H1 (cell line): ENCODE measurements at regions not wholly inside any gene's neighbourhood (a gene's known extent, or its start where the extent isn't known, plus 50 kb on each side); places are given as distances from the start of the nearest gene placed in this dataset.

Experiments used
- CTCF ChIA-PET: fragments of 300-600 bp; sonication (Branson Sonifier 250); formaldehyde crosslinking; loops from one replicate; lab custom pipeline; 2021; ENCODE audit not compliant: partially characterized antibody; lab: Charles Lee
- POLR2A ChIA-PET: fragments of 300-600 bp; sonication (Branson Sonifier 250); formaldehyde crosslinking; loops from one replicate; lab custom pipeline; 2021; ENCODE audit warnings: inconsistent platforms; ENCODE audit not compliant: partially characterized antibody; lab: Charles Lee
- DNase-seq, 2 experiments: peaks; one replicate each; pipeline versions ENCODE4 v3.0.0 to v3.0.0-alpha.2; 2010 to 2022; ENCODE audit warnings: low spot score in 2 of 2, low read depth in 1 of 2, mixed read lengths in 1 of 2
- FAIRE-seq: peaks from 2 replicates; lab custom pipeline; 2011; peaks lifted over from hg19 to GRCh38; lab: Jason Lieb, UNC
- H2AFZ ChIP-seq: 2 replicates; pipeline ENCODE4 v1.8.1; 2012; ENCODE audit warnings: low read length, inconsistent platforms
- H2AK5ac ChIP-seq: 2 replicates; pipeline ENCODE4 v1.6.1; 2013; ENCODE audit warnings: low read depth, low read length
- H2BK120ac ChIP-seq: replicated peaks from 2 replicates; pipeline ENCODE3; 2013; ENCODE audit warnings: low read depth, low read length, inconsistent platforms
- H2BK12ac ChIP-seq: 2 replicates; pipeline ENCODE4 v1.6.1; 2013; ENCODE audit warnings: low read depth, low read length
- H2BK15ac ChIP-seq: 2 replicates; pipeline ENCODE4 v1.6.1; 2013; ENCODE audit warnings: low read length
- H2BK20ac ChIP-seq: 2 replicates; pipeline ENCODE4 v1.6.1; 2013; ENCODE audit warnings: low read length
- H2BK5ac ChIP-seq: 2 replicates; pipeline ENCODE4 v1.6.1; 2013; ENCODE audit warnings: low read depth, low read length
- H3K14ac ChIP-seq: 2 replicates; pipeline ENCODE4 v1.6.1; 2013; ENCODE audit warnings: inconsistent platforms; ENCODE audit not compliant: insufficient read length
- H3K18ac ChIP-seq: 2 replicates; pipeline ENCODE4 v1.6.1; 2013; ENCODE audit warnings: low read length; ENCODE audit errors: extremely low read depth
- H3K23ac ChIP-seq: 2 replicates; pipeline ENCODE4 v1.6.1; 2013; ENCODE audit warnings: inconsistent platforms; ENCODE audit not compliant: insufficient read length
- H3K23me2 ChIP-seq: 2 replicates; pipeline ENCODE4 v1.6.1; 2013; ENCODE audit warnings: low read depth, low read length
- H3K27ac ChIP-seq: 2 replicates; pipeline ENCODE4 v1.6.1; 2011; ENCODE audit warnings: low read depth, low read length, inconsistent platforms
- H3K27me3 ChIP-seq, 4 experiments: replicated peaks in 1 of 4; 1 replicate in 1 of 4; 2 replicates in 3 of 4; pipeline versions ENCODE4 v1.6.1 to v1.8.1; 2011 to 2013; ENCODE audit warnings: low read length in 3 of 4, mild to moderate bottlenecking in 3 of 4, inconsistent platforms in 2 of 4, mixed read lengths in 2 of 4, moderate library complexity in 1 of 4; ENCODE audit not compliant: control insufficient read depth in 3 of 4, insufficient read depth in 3 of 4; ENCODE audit errors: extremely low read depth in 1 of 4
- H3K36me3 ChIP-seq, 4 experiments: 2 replicates each; pipeline versions ENCODE4 v1.6.1 to v1.8.1; 2011 to 2013; ENCODE audit warnings: mild to moderate bottlenecking in 4 of 4, low read length in 3 of 4, moderate library complexity in 2 of 4, control low read depth in 1 of 4, inconsistent platforms in 1 of 4; ENCODE audit not compliant: insufficient read depth in 4 of 4, control insufficient read depth in 2 of 4
- H3K4ac ChIP-seq: replicated peaks from 2 replicates; pipeline ENCODE3; 2013; ENCODE audit warnings: low read length, low read depth, mixed read lengths, inconsistent platforms; ENCODE audit not compliant: insufficient read length
- H3K4me1 ChIP-seq, 4 experiments: replicated peaks in 1 of 4; 1 replicate in 1 of 4; 2 replicates in 3 of 4; pipeline versions ENCODE4 v1.6.1 to v1.8.1; 2011 to 2013; ENCODE audit warnings: low read length in 3 of 4, inconsistent platforms in 2 of 4, mixed read lengths in 1 of 4; ENCODE audit not compliant: insufficient read depth in 4 of 4, control insufficient read depth in 3 of 4
- H3K4me2 ChIP-seq, 2 experiments: 2 replicates each; pipeline versions ENCODE4 v1.6.1 to v1.8.1; 2011 to 2013; ENCODE audit warnings: low read depth in 2 of 2, low read length in 2 of 2, control low read depth in 1 of 2, inconsistent platforms in 1 of 2, mild to moderate bottlenecking in 1 of 2; ENCODE audit not compliant: insufficient read depth in 1 of 2
- H3K4me3 ChIP-seq, 4 experiments: fragments of 200-600, 300-600 bp in 1 of 4; sonication (generic), shearing (Covaris generic), sonication (Bioruptor Twin) in 1 of 4; 2 replicates each; pipeline versions ENCODE4 v1.5.1 to v1.8.1; 2011 to 2016; ENCODE audit warnings: low read length in 4 of 4, low read depth in 3 of 4, control low read depth in 2 of 4, inconsistent platforms in 2 of 4, mild to moderate bottlenecking in 2 of 4, mixed read lengths in 1 of 4, moderate library complexity in 1 of 4; ENCODE audit not compliant: insufficient read depth in 2 of 4; ENCODE audit errors: extremely low read depth in 1 of 4
- H3K56ac ChIP-seq: replicated peaks from 2 replicates; pipeline ENCODE3; 2013; ENCODE audit warnings: low read depth, mild to moderate bottlenecking, mixed read lengths, low read length, inconsistent platforms; ENCODE audit not compliant: insufficient read length
- H3K79me1 ChIP-seq: 2 replicates; pipeline ENCODE4 v1.6.1; 2013; ENCODE audit warnings: low read depth, low read length, control low read depth
- H3K79me2 ChIP-seq, 2 experiments: 2 replicates each; pipeline versions ENCODE4 v1.6.1 to v1.8.1; 2012 to 2013; ENCODE audit warnings: low read length in 2 of 2, mild to moderate bottlenecking in 2 of 2, inconsistent platforms in 1 of 2; ENCODE audit not compliant: insufficient read depth in 2 of 2, control insufficient read depth in 1 of 2
- H3K9ac ChIP-seq, 4 experiments: replicated peaks in 1 of 4; 1 replicate in 1 of 4; 2 replicates in 3 of 4; pipeline versions ENCODE4 v1.6.1 to v1.8.1; 2011 to 2013; ENCODE audit warnings: low read depth in 3 of 4, low read length in 3 of 4, control low read depth in 2 of 4, mild to moderate bottlenecking in 2 of 4, moderate library complexity in 2 of 4, inconsistent platforms in 1 of 4; ENCODE audit errors: extremely low read depth in 1 of 4
- H3K9me3 ChIP-seq, 2 experiments: 2 replicates each; pipeline versions ENCODE4 v1.6.1 to v1.8.1; 2012 to 2013; ENCODE audit warnings: mild to moderate bottlenecking in 2 of 2, moderate library complexity in 2 of 2, control low read depth in 1 of 2, inconsistent platforms in 1 of 2, low read depth in 1 of 2, low read length in 1 of 2, mixed read lengths in 1 of 2; ENCODE audit not compliant: insufficient read depth in 2 of 2
- H4K20me1 ChIP-seq, 2 experiments: replicated peaks in 1 of 2; 2 replicates each; pipeline versions ENCODE3 to v1.8.1; 2011 to 2013; ENCODE audit warnings: inconsistent platforms in 2 of 2, low read length in 2 of 2, mild to moderate bottlenecking in 1 of 2; ENCODE audit not compliant: insufficient read depth in 2 of 2, control insufficient read depth in 1 of 2
- H4K5ac ChIP-seq: 2 replicates; pipeline ENCODE4 v1.6.1; 2013; ENCODE audit warnings: low read length, low read depth, mixed read lengths, inconsistent platforms; ENCODE audit not compliant: insufficient read length
- H4K8ac ChIP-seq: 2 replicates; pipeline ENCODE4 v1.8.0; 2013; ENCODE audit warnings: mild to moderate bottlenecking, moderate library complexity, low read length, inconsistent platforms; ENCODE audit not compliant: insufficient read depth; ENCODE audit errors: extremely low read depth
- H4K91ac ChIP-seq: replicated peaks from 2 replicates; pipeline ENCODE3; 2013; ENCODE audit warnings: low read length, mixed read lengths, inconsistent platforms; ENCODE audit not compliant: insufficient read length
- BACH1 ChIP-seq: IDR thresholded peaks from 2 replicates; pipeline ENCODE4 v1.6.1; 2012; ENCODE audit warnings: low read length, improper control_type of control experiment
- CBX5 ChIP-seq: fragments of 300-800, 300-1000 bp; sonication (generic); IDR thresholded peaks from 2 replicates; pipeline ENCODE4 v1.7.1; 2016; ENCODE audit warnings: antibody characterized with exemption, low read length, low read depth
- GABPA ChIP-seq: IDR thresholded peaks from 2 replicates; pipeline ENCODE4 v1.6.1; 2011; ENCODE audit warnings: mild to moderate bottlenecking, low read length, moderate library complexity, borderline replicate concordance; ENCODE audit not compliant: insufficient read depth
- GTF2F1 ChIP-seq: IDR thresholded peaks from 2 replicates; pipeline ENCODE4 v1.6.1; 2012; ENCODE audit warnings: low read depth, low read length, improper control_type of control experiment, borderline replicate concordance
- JUND ChIP-seq: IDR thresholded peaks from 2 replicates; pipeline ENCODE4 v1.6.1; 2011; ENCODE audit warnings: mild to moderate bottlenecking, improper control_type of control experiment, low read length
- KDM1A ChIP-seq: fragments of 200-600, 300-600 bp; sonication (generic); IDR thresholded peaks from 2 replicates; pipeline ENCODE4 v1.7.1; 2016; ENCODE audit warnings: mild to moderate bottlenecking, low read length, borderline replicate concordance
- KDM4A ChIP-seq: IDR thresholded peaks from one replicate; pipeline ENCODE4 v1.7.1; 2012; ENCODE audit warnings: low read depth, mild to moderate bottlenecking, moderate library complexity, low read length, inconsistent platforms; ENCODE audit not compliant: severe bottlenecking
- NANOG ChIP-seq: IDR thresholded peaks from 2 replicates; pipeline ENCODE4 v1.6.1; 2011; ENCODE audit warnings: low read length, low read depth, mild to moderate bottlenecking, inconsistent platforms; ENCODE audit not compliant: insufficient read depth, poor library complexity, severe bottlenecking
- SAP30 ChIP-seq: fragments of 300-600 bp; sonication (generic); IDR thresholded peaks from 2 replicates; pipeline ENCODE4 v1.7.1; 2012; ENCODE audit warnings: low read length, moderate library complexity, mild to moderate bottlenecking, inconsistent platforms; ENCODE audit not compliant: insufficient read depth, insufficient replicate concordance
- SIRT6 ChIP-seq: IDR thresholded peaks from one replicate; pipeline ENCODE4 v1.7.1; 2012; ENCODE audit warnings: low read length, inconsistent platforms
- SUZ12 ChIP-seq: fragments of 200-600 bp; sonication (generic); IDR thresholded peaks from 2 replicates; pipeline ENCODE4 v1.6.1; 2012; ENCODE audit warnings: mild to moderate bottlenecking, inconsistent platforms, low read length, moderate library complexity, mixed read lengths
- WGBS, 2 experiments: shearing (Covaris generic) in 1 of 2; methylation state at CpG; one replicate each; pipeline versions ENCODE4 v1.1.6 to v1.1.7; 2013 to 2015; ENCODE audit warnings: low lambda C conversion rate in 2 of 2, mixed read lengths in 2 of 2, inconsistent platforms in 1 of 2, low coverage in 1 of 2, missing lambda C conversion rate in 1 of 2; ENCODE audit not compliant: insufficient replicate concordance in 2 of 2, insufficient coverage in 1 of 2, insufficient read length in 1 of 2; ENCODE audit errors: extremely low coverage in 1 of 2, missing lambda C conversion rate in 1 of 2; 5-methylcytosine and 5-hydroxymethylcytosine counted together

DNA sequence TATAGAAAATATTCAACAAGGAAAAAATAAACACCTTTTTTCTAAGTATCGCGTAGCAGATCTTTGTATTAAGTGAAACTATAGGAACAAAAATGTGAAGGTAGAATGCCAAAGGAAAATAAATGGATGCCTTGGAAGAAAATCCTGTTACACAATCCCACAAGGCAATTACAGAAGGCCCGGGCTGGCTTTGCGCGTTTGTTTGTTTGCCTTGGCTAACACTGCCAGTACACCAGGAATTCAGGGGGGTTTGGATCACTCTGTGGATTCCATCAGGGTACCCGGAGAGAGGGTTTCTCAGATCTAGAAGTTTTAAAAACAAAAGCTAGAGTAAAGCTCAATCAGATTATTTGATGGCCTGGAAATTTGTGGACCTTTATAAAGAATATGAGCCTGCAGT lies 478.3 kb downstream of the FBXO15 start:
- ChIA-PET CTCF (no interaction called here), POLR2A (no interaction called here)
- no peak overlapping the region for H3K4me2 ChIP-seq
- no peak overlapping the region for H2BK20ac ChIP-seq
- H3K23ac ChIP-seq, result no peak overlapping the region
- H2AK5ac ChIP-seq, result no peak overlapping the region
- H3K79me1 ChIP-seq, result no peaks in the 10 kb centered on the region
- no peaks in the 10 kb centered on the region for H3K36me3 ChIP-seq
- DNase-seq, result no peak
- H3K23me2 ChIP-seq, result peaks cover 2% of the 10 kb centered on the region; the same call in 1 of the 2 replicates
- H2BK5ac ChIP-seq, result no peak overlapping the region
- no peak overlapping the region for H2BK12ac ChIP-seq
- no peak overlapping the region for H4K91ac ChIP-seq
- no peak overlapping the region for H3K14ac ChIP-seq
- no peaks in the 10 kb centered on the region for H3K9me3 ChIP-seq
- H2AFZ ChIP-seq, result no peak overlapping the region
- no peaks in the 10 kb centered on the region for H4K20me1 ChIP-seq
- H3K27me3 ChIP-seq, result no peaks in the 10 kb centered on the region
- H4K5ac ChIP-seq, result no peak overlapping the region
- H2BK120ac ChIP-seq, result no peak overlapping the region
- no peak overlapping the region for H3K18ac ChIP-seq
- no peak overlapping the region for H3K4ac ChIP-seq
- H3K56ac ChIP-seq, result no peak overlapping the region
- WGBS, 2 experiments, result 96% methylated on average over 6 of the region's 6 CpGs; no CpG with 5 or more reads in 1 of the 2 experiments
- H3K9ac ChIP-seq, result no peak overlapping the region
- no peak for FAIRE-seq
- H2BK15ac ChIP-seq, result no peak overlapping the region
- no peak overlapping the region for H4K8ac ChIP-seq
- H3K27ac ChIP-seq, result no peak overlapping the region
- H3K4me3 ChIP-seq, result no peak overlapping the region
- no peaks in the 10 kb centered on the region for H3K79me2 ChIP-seq
- no peaks in the 10 kb centered on the region for H3K4me1 ChIP-seq
- TF ChIP-seq KDM1A (no peak), JUND (no peak), SIRT6 (no peak), BACH1 (no peak), GTF2F1 (no peak), CBX5 (no peak), SUZ12 (no peak), SAP30 (no peak), KDM4A (no peak), GABPA (no peak), NANOG (no peak)
